HAP-1 (cell line): ENCODE measurements at regions not wholly inside any gene's neighbourhood (a gene's known extent, or its start where the extent isn't known, plus 50 kb on each side); places are given as distances from the start of the nearest gene placed in this dataset.

ENCODE experiments used
- DNase-seq, 2 experiments: peaks; one replicate each; pipeline ENCODE4 v3.0.0-alpha.2; 2016 to 2020; ENCODE audit warnings: low spot score in 2 of 2
- H3K27me3 ChIP-seq: fragments of 250-450 bp; sonication (Bioruptor Pico); 2 replicates; pipeline ENCODE4 v1.5.1; 2020; ENCODE audit warnings: low read depth, mild to moderate bottlenecking, moderate library complexity
- H3K36me3 ChIP-seq: fragments of 250-450 bp; sonication (Bioruptor Pico); replicated peaks from 2 replicates; pipeline ENCODE4 v1.5.1; 2020; ENCODE audit warnings: mild to moderate bottlenecking
- H3K4me1 ChIP-seq: fragments of 250-450 bp; sonication (Bioruptor Pico); 2 replicates; pipeline ENCODE4 v1.5.1; 2020; ENCODE audit warnings: mild to moderate bottlenecking
- H3K4me3 ChIP-seq: fragments of 250-450 bp; sonication (Bioruptor Pico); 2 replicates; pipeline ENCODE4 v1.5.1; 2020; ENCODE audit warnings: mild to moderate bottlenecking, moderate library complexity
- H3K9me3 ChIP-seq: fragments of 250-450 bp; sonication (Bioruptor Pico); 2 replicates; pipeline ENCODE4 v1.5.1; 2020; ENCODE audit warnings: mild to moderate bottlenecking, moderate library complexity
- in situ Hi-C: fragments of 300-500 bp; cut with MboI; formaldehyde crosslinking; loops from 3 replicates; pipeline ENCODE4 v1.14.3; 2020; ENCODE audit warnings: low sequenced_read_pairs, inconsistent platforms, mixed read lengths

DNA sequence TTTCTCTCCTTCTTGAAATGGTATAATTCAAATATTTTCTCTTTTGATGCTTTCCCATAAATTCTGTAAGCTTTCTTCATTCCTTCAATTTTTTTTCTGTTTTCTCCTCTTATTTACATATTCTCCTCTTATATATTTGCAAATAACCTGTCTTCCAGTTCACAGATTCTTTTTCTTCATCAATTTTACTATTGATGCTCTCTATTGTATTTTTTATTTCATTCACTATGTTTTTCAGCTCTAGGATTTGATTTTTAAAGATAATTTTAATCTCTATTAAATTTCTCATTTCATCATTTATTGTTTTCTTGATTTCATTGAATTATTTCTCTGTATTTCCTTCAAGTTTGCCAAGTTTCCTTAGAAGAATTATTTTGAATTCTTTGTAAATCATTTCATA, 54.0 kb upstream of the PRPS1L1 start:
- peaks cover 7% of the 10 kb centered on the region for H3K4me1 ChIP-seq
- DNase-seq: no peak
- no peaks in the 10 kb centered on the region for H3K36me3 ChIP-seq
- H3K27me3 ChIP-seq: no peaks in the 10 kb centered on the region
- H3K4me3 ChIP-seq: no peak overlapping the region
- in situ Hi-C loops: no loop called here
- no peaks in the 10 kb centered on the region for H3K9me3 ChIP-seq

DNA sequence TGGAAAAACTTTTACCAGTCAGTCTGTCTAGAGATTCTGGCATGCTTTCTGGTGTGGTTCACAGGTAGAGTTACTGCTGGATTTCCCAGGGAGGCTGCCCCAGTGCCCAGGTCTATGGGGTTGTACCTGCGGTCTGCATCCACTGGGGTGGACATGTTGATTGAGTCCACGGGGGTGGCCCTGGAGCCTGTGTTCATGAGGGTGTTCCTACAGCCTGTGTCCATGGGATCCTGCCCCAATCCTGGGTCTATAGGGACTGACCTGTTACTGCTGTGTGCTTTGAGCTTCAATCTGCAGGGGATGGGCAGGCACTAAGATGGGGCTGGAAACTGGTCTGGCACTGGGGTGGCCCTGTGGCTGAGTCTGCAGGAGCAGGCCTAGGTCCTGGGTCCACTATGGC, 54.5 kb upstream of the PRPS1L1 start:
- Histone ChIP-seq H3K4me1 (peaks cover 1% of the 10 kb centered on the region; the same call in 1 of the 2 replicates), H3K36me3 (no peaks in the 10 kb centered on the region), H3K9me3 (no peaks in the 10 kb centered on the region), H3K27me3 (no peaks in the 10 kb centered on the region), H3K4me3 (no peak overlapping the region)
- in situ Hi-C loops: no loop called here
- no peak for DNase-seq

DNA sequence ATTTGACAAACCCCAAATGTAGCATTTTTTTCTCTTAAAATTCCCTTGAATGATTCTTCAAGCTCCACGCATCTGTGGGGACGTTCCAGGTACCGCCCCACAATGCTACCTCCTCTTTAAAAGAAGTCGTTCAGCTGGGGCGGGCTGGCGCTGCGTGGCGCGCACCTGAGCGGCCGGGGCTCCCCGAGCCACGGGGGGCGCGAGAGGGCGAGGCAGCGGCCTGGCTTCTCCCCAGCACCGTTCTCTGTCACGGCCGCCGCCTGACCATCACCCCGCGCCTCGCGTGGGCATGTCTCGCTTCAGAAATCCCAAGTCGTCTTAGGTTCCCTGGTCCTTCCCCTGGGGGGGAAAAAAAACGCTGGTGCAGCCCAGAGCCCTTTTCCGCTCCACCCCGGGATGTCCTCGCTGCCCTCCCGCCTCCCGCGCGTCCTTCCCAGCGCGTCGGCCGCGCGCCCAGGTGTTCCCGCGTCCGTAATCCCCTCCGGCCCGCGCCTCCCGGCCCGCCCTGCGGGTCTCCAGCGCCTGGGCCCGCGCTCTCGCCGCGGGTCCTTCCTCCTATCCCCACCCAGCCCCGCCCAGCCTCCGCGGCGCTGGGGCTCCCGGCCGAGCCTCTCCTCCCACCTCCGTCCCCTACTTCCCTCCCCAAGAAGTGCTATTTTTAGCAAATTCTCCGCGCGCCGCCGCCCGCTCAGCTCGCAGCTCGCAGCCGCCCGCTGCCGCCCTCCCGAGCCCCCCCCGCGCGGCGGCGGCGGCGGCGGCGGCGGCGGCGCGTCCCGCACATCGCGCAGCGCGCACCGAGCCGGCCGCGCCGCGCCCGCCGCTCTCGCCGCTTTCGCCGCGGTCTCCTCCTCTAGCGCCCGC, 58.7 kb upstream of the PRPS1L1 start:
- no peaks in the 10 kb centered on the region for H3K9me3 ChIP-seq
- H3K27me3 ChIP-seq: no peaks in the 10 kb centered on the region
- in situ Hi-C loops: no loop called here
- DNase-seq: peak in 1 of 2 experiments; percentile 61
- H3K36me3 ChIP-seq: no peaks in the 10 kb centered on the region
- H3K4me3 ChIP-seq: peak overlapping the region; percentile 49
- H3K4me1 ChIP-seq: peaks cover 3% of the 10 kb centered on the region; the same call in 1 of the 2 replicates

DNA sequence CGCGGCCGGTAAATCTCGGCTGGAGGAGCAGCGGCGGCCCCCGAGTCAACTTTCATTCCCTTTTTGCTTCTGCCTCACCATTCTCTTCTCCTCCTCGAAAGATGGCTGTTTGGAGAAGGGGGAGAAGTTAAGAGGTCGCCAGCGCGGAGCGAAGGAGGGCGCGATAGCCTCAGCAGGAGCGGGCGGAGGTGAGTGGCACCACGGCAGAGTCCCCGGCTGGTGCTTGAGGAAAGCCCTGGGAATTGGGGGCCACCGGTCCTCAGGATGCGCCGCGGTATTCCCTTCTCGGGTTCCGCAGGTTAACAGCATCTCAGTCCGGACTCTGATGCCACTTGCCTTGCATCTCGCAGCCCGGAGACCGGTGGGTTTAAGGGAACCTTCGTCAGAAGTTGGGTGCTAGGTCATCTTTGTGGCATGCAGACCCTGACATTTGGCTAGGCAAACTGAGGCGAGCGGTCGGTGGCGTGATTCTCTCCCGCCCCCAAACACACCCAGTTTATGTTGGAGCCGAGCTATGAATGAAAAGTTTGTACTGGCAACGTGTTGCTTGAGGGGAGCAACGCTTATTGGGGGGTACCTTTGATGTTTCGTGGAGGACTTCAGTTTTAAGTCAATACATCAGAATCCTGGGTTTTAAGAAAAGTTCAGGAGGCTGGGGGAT, 59.5 kb upstream of the PRPS1L1 start:
- H3K36me3 ChIP-seq: no peaks in the 10 kb centered on the region
- no peaks in the 10 kb centered on the region for H3K27me3 ChIP-seq
- in situ Hi-C loops: no loop called here
- peak overlapping the region; percentile 49 for H3K4me3 ChIP-seq
- no peaks in the 10 kb centered on the region for H3K9me3 ChIP-seq
- peak; percentile 12 to 55 for DNase-seq
- peaks cover 3% of the 10 kb centered on the region; the same call in 1 of the 2 replicates for H3K4me1 ChIP-seq

DNA sequence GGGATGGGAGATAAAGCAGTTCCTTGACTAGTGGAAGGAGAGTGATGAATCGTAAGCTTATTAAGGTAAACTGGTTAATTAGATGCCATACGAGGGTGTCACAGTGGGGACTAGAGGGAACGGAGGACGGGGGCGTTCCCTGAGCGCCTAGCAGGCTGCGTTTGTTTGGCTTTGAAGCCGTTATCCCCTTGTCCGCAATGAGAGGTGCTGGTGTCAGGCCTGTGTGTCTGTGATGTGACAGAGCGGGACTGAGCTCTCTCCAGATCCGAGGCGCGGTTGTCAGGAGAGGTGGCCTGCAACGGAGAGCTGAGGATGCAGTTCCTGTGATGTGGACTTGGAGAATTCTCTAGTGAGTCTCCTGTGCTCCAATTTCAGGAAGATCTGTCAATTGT, 60.0 kb upstream of the PRPS1L1 start:
- Histone ChIP-seq H3K36me3 (no peaks in the 10 kb centered on the region), H3K9me3 (no peaks in the 10 kb centered on the region), H3K4me1 (peaks cover 3% of the 10 kb centered on the region; the same call in 1 of the 2 replicates), H3K27me3 (no peaks in the 10 kb centered on the region), H3K4me3 (peak overlapping the region; percentile 49)
- peak in 1 of 2 experiments; percentile 43 for DNase-seq
- in situ Hi-C loops: no loop called here

DNA sequence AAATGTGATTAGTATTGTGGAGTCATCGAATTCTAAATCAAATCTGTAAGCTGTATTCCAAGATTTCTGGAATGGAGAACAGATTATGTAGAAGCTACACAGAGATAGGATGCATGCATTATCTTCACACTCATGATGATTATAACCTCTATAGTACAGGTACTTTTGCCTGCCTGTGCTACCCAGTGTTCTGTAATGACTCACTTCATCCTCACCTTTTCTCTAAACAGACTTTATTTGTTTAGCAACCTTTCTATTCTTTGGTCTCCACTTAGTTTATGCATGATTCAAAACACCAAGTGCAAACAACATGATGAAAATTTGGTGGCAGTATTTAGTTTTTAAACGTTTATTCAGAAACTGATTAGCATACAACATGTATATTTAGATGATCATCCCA, 68.4 kb upstream of the PRPS1L1 start:
- no peaks in the 10 kb centered on the region for H3K4me1 ChIP-seq
- DNase-seq: no peak
- in situ Hi-C loops: no loop called here
- no peak overlapping the region for H3K4me3 ChIP-seq
- no peaks in the 10 kb centered on the region for H3K27me3 ChIP-seq
- no peaks in the 10 kb centered on the region for H3K9me3 ChIP-seq
- H3K36me3 ChIP-seq: no peaks in the 10 kb centered on the region

DNA sequence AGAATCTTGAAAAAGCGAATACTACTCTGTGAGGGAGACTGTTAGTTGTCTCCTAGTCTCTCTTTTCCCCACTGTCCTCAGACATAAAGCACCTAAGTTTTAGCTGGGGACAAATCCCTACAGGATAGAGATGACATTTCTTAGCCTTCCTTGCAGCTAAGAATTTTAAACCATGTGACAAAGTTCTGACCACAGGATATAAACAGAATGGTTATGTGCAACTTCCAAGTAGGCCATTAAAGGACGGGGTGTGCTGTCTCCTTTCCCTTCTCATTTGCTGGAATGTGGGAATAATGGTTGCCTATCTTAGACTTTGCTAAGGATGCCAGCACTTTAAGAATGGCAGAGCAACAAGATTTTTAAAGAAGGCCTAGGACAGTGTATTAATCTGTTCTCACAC, 74.9 kb upstream of the PRPS1L1 start:
- DNase-seq: no peak
- Histone ChIP-seq H3K9me3 (no peaks in the 10 kb centered on the region), H3K36me3 (no peaks in the 10 kb centered on the region), H3K4me1 (no peaks in the 10 kb centered on the region), H3K4me3 (no peak overlapping the region), H3K27me3 (no peaks in the 10 kb centered on the region; the same call in 1 of the 2 replicates)
- in situ Hi-C loops: no loop called here

DNA sequence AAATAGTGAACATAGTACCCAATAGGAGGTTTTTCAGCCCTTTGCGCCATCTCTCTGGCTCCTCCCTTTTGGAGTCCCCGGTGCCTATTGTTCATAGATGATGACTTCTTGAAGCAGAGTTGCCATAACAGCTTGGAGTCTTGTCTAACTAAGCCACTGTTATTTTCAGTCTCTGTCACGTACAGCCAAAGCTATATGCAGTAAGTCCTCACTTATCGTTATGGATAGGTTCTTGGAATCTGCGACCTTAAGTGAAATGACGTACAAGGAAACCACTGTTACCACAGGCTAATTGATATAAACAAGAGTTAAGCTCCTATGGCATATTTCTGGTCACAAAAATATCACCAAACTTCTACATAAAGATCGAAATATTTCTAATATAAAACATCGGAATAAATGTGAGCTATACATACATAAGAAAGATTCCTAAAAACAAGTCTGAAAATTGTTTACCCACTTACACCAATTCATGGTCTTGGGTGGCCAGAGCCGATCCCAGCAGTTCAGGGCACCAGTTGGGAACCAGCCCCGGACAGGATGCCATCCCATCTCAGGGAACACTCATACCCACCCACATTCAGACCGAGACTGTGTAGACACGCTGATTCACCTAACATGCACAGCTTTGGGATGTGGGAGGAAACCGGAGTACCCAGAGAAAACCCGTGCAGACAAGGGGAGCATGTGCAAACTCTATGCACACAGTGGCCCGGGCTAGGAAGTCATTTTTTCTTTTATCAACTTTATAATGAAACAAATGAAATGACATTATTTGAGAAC, 76.0 kb upstream of the PRPS1L1 start:
- H3K27me3 ChIP-seq: no peaks in the 10 kb centered on the region; the same call in 1 of the 2 replicates
- no peaks in the 10 kb centered on the region for H3K4me1 ChIP-seq
- in situ Hi-C loops: no loop called here
- H3K36me3 ChIP-seq: no peaks in the 10 kb centered on the region
- no peaks in the 10 kb centered on the region for H3K9me3 ChIP-seq
- no peak for DNase-seq
- H3K4me3 ChIP-seq: no peak overlapping the region

DNA sequence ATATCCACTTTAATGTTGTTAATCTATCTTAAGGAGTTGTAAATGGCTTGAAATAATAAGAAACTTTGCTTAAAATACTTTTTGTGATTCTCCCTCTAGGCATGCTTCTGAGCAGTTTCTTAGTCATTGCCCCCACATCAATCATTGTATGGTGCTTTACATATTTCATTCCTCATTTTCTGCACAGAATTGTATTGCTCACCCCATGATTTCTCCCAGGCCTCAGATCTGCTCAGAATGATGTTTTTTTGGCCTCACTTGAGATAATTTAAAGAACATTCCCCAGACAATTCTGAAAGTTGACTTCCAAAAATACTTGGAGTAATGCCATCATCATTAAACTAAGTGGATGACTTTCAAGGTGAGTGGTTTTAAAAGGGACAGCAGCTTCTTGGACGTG, 82.1 kb upstream of the PRPS1L1 start:
- in situ Hi-C loops: no loop called here
- H3K27me3 ChIP-seq: no peaks in the 10 kb centered on the region; the same call in 1 of the 2 replicates
- H3K9me3 ChIP-seq: no peaks in the 10 kb centered on the region
- no peak for DNase-seq
- no peaks in the 10 kb centered on the region for H3K36me3 ChIP-seq
- H3K4me1 ChIP-seq: peaks cover 7% of the 10 kb centered on the region
- no peak overlapping the region for H3K4me3 ChIP-seq

DNA sequence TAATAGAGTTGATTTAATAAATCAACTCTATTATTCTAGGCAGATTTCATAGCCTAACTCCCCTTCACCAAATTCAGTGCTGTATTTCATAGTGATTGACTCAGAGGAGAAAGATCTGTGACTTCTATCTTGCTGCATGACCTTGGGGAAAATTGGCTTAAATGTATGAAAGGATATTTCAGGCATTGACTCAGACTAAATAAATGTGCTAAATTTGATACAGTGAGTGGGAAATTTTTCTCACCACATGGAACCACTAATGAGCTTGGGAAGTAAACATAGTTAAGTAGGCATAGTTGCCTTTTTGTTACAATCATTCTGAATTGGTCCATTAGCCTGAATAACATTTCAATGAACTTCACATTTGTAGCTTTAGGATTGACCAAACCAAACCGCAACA, 89.0 kb upstream of the PRPS1L1 start:
- Histone ChIP-seq H3K27me3 (no peaks in the 10 kb centered on the region), H3K4me3 (no peak overlapping the region), H3K9me3 (no peaks in the 10 kb centered on the region), H3K4me1 (peaks cover 7% of the 10 kb centered on the region), H3K36me3 (no peaks in the 10 kb centered on the region)
- in situ Hi-C loops: no loop called here
- no peak for DNase-seq

DNA sequence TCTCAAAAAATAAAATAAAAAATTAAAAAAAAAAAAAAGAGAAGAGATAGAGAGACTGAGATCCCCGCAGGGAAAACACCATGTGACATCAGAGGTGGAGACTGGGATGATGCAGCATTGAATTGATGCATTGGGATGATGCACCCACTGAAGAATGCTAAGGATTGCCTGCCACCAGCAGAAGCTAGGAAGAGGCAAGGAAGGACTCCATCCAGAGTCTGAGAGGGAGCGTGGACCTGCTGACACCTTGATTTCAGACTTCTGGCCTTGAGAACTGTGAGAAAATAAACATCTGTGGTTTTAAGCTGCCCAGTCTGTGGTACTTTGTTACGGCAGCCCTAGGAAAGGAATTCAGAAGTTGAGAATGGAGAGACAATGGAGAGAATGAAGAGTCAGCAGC, 89.8 kb upstream of the PRPS1L1 start:
- H3K4me1 ChIP-seq: peaks cover 7% of the 10 kb centered on the region
- in situ Hi-C loops: no loop called here
- no peak for DNase-seq

DNA sequence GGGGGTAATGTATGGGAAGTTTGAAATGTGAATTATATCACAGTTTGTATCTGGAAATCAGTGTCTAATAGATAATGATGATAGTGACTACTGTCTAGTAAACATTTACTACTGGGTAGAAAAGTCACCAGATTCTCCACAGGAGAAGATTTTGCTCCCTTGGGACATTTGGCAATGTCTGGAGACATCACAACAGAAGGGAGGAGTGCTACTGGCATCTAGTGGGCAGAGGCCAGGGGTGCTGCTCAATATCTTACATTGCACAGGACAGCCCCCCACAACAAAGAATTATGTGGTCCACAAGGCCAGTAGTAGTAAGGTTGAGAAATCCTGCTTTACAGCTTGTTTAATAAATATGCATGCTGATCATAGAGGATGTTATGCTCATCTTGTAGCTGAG, 92.3 kb upstream of the PRPS1L1 start:
- H3K27me3 ChIP-seq: no peaks in the 10 kb centered on the region
- in situ Hi-C loops: no loop called here
- H3K4me3 ChIP-seq: no peak overlapping the region
- H3K9me3 ChIP-seq: no peaks in the 10 kb centered on the region
- peak in 1 of 2 experiments; percentile 17 for DNase-seq
- H3K4me1 ChIP-seq: no peaks in the 10 kb centered on the region
- H3K36me3 ChIP-seq: no peaks in the 10 kb centered on the region

More for the DNA sequence above, 89.8 kb upstream of the PRPS1L1 start:
- no peak overlapping the region for H3K4me3 ChIP-seq
- H3K27me3 ChIP-seq: no peaks in the 10 kb centered on the region
- no peaks in the 10 kb centered on the region for H3K36me3 ChIP-seq
- no peaks in the 10 kb centered on the region for H3K9me3 ChIP-seq

DNA sequence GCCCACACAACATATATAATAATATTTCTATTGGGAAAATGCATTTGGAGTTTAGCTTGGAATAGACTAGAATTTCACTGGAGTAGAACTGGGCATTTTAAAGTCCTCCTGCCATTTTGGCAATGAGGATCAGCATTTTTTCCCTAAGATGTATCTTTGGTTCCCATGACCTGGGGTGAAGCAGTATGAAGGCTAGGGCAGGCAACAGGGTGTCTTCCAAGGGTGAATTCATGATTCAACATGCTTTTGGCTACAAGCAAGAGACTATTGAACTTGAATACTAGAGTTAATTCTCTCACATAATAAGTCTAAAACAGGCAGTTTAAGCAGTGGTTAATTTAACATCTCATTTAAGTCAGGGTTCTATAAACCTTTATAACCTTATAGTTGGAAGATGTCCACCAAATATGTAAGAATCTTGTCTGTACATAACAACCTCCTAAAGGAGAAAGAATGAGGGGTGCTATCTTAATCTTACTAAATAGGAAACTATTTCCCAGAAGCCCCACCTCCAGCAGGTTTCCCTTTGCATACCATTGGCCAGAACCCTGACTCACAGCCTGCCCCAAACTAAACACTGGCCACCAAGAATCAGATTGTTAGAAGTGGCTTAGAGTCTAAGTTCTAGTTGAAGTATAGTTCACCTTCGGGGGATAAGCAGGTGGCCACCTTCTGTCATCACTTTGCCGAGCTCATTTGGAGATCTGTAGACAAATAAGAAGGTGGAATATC, 96.0 kb upstream of the PRPS1L1 start:
- Histone ChIP-seq H3K4me3 (no peak overlapping the region), H3K4me1 (peaks cover 10% of the 10 kb centered on the region), H3K36me3 (no peaks in the 10 kb centered on the region), H3K27me3 (no peaks in the 10 kb centered on the region), H3K9me3 (no peaks in the 10 kb centered on the region)
- no peak for DNase-seq
- in situ Hi-C loops: no loop called here
